ENCODE measurements at regions not wholly inside any gene's neighbourhood (a gene's known extent, or its start where the extent isn't known, plus 50 kb on each side); places are given as distances from the start of the nearest gene placed in this dataset.

DNA sequence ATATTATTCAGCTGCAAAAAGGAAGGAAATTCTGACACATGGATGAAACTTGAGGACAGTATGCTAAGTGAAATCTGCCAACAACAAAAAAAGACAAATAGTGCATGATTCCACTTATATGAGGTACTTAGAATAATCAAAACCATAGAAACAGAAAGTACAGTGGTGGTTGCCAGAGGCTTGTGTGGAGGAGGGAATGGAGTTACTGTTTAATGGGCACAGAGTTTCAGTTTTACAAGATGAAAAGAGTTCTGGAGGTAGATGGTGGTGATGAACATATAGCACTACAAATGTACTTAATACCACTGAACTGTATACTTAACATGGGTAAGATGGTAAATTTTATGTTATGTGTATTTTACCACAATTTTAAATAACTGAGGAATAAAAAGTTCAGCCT, 212.0 kb upstream of the KLF3 start:
- H3K4me2 ChIP-seq (ENCODE audit: low read depth, low read length), result no peak overlapping the region
- POLR2A ChIA-PET, result no interaction called here
- TF ChIP-seq ZNF563 (CRISPR knock-in tag; IDR thresholded peaks at IDR 0.05) (no peak), ZNF251 (CRISPR knock-in tag; IDR thresholded peaks at IDR 0.05) (no peak), HDAC2 (CRISPR knock-in tag; IDR thresholded peaks at IDR 0.05) (no peak), PHF5A (CRISPR knock-in tag; IDR thresholded peaks at IDR 0.05; ENCODE audit: low read depth, unreplicated experiment) (no peak), HDAC1 (CRISPR knock-in tag; IDR thresholded peaks at IDR 0.05) (no peak), ZFY (CRISPR knock-in tag; IDR thresholded peaks at IDR 0.05) (no peak)
- TF ChIP-seq, protein P1, sequence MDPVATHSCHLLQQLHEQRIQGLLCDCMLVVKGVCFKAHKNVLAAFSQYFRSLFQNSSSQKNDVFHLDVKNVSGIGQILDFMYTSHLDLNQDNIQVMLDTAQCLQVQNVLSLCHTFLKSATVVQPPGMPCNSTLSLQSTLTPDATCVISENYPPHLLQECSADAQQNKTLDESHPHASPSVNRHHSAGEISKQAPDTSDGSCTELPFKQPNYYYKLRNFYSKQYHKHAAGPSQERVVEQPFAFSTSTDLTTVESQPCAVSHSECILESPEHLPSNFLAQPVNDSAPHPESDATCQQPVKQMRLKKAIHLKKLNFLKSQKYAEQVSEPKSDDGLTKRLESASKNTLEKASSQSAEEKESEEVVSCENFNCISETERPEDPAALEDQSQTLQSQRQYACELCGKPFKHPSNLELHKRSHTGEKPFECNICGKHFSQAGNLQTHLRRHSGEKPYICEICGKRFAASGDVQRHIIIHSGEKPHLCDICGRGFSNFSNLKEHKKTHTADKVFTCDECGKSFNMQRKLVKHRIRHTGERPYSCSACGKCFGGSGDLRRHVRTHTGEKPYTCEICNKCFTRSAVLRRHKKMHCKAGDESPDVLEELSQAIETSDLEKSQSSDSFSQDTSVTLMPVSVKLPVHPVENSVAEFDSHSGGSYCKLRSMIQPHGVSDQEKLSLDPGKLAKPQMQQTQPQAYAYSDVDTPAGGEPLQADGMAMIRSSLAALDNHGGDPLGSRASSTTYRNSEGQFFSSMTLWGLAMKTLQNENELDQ (CRISPR knock-in tag; IDR thresholded peaks at IDR 0.05; ENCODE audit: borderline replicate concordance), result no peak
- TF ChIP-seq, protein P2, sequence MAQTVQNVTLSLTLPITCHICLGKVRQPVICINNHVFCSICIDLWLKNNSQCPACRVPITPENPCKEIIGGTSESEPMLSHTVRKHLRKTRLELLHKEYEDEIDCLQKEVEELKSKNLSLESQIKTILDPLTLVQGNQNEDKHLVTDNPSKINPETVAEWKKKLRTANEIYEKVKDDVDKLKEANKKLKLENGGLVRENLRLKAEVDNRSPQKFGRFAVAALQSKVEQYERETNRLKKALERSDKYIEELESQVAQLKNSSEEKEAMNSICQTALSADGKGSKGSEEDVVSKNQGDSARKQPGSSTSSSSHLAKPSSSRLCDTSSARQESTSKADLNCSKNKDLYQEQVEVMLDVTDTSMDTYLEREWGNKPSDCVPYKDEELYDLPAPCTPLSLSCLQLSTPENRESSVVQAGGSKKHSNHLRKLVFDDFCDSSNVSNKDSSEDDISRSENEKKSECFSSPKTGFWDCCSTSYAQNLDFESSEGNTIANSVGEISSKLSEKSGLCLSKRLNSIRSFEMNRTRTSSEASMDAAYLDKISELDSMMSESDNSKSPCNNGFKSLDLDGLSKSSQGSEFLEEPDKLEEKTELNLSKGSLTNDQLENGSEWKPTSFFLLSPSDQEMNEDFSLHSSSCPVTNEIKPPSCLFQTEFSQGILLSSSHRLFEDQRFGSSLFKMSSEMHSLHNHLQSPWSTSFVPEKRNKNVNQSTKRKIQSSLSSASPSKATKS (CRISPR knock-in tag; IDR thresholded peaks at IDR 0.05), result no peak
- TF ChIP-seq, protein P3, sequence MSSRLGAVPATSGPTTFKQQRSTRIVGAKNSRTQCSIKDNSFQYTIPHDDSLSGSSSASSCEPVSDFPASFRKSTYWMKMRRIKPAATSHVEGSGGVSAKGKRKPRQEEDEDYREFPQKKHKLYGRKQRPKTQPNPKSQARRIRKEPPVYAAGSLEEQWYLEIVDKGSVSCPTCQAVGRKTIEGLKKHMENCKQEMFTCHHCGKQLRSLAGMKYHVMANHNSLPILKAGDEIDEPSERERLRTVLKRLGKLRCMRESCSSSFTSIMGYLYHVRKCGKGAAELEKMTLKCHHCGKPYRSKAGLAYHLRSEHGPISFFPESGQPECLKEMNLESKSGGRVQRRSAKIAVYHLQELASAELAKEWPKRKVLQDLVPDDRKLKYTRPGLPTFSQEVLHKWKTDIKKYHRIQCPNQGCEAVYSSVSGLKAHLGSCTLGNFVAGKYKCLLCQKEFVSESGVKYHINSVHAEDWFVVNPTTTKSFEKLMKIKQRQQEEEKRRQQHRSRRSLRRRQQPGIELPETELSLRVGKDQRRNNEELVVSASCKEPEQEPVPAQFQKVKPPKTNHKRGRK (CRISPR knock-in tag; IDR thresholded peaks at IDR 0.05), result no peak
- TF ChIP-seq, protein P4, sequence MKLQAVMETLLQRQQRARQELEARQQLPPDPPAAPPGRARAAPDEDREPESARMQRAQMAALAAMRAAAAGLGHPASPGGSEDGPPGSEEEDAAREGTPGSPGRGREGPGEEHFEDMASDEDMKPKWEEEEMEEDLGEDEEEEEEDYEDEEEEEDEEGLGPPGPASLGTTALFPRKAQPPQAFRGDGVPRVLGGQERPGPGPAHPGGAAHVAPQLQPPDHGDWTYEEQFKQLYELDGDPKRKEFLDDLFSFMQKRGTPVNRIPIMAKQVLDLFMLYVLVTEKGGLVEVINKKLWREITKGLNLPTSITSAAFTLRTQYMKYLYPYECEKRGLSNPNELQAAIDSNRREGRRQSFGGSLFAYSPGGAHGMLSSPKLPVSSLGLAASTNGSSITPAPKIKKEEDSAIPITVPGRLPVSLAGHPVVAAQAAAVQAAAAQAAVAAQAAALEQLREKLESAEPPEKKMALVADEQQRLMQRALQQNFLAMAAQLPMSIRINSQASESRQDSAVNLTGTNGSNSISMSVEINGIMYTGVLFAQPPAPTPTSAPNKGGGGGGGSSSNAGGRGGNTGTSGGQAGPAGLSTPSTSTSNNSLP (IDR thresholded peaks at IDR 0.05; ENCODE audit: low read depth, low read length), result no peak
- TF ChIP-seq, protein P5, sequence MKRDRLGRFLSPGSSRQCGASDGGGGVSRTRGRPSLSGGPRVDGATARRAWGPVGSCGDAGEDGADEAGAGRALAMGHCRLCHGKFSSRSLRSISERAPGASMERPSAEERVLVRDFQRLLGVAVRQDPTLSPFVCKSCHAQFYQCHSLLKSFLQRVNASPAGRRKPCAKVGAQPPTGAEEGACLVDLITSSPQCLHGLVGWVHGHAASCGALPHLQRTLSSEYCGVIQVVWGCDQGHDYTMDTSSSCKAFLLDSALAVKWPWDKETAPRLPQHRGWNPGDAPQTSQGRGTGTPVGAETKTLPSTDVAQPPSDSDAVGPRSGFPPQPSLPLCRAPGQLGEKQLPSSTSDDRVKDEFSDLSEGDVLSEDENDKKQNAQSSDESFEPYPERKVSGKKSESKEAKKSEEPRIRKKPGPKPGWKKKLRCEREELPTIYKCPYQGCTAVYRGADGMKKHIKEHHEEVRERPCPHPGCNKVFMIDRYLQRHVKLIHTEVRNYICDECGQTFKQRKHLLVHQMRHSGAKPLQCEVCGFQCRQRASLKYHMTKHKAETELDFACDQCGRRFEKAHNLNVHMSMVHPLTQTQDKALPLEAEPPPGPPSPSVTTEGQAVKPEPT (CRISPR knock-in tag; IDR thresholded peaks at IDR 0.05; ENCODE audit: low read depth), result no peak
- TF ChIP-seq, protein P6, sequence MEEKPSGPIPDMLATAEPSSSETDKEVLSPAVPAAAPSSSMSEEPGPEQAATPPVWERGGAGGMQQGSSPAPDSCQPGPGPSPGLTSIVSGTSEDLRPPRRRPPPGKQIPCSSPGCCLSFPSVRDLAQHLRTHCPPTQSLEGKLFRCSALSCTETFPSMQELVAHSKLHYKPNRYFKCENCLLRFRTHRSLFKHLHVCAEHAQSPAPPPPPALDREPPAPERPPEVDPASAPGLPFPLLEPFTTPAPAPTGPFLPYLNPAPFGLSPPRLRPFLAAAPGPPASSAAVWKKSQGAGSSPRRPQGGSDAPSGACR (CRISPR knock-in tag; IDR thresholded peaks at IDR 0.05), result no peak
- TF ChIP-seq, protein P7, sequence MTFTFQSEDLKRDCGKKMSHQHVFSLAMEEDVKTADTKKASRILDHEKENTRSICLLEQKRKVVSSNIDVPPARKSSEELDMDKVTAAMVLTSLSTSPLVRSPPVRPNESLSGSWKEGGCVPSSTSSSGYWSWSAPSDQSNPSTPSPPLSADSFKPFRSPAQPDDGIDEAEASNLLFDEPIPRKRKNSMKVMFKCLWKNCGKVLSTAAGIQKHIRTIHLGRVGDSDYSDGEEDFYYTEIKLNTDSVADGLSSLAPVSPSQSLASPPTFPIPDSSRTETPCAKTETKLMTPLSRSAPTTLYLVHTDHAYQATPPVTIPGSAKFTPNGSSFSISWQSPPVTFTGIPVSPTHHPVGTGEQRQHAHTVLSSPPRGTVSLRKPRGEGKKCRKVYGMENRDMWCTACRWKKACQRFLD (CRISPR knock-in tag; IDR thresholded peaks at IDR 0.05; ENCODE audit: borderline replicate concordance), result no peak

More for the DNA sequence above, 212.0 kb upstream of the KLF3 start:
- no peaks in the 10 kb centered on the region; the same call in 1 of the 2 replicates for H3K9me3 ChIP-seq (ENCODE audit: low read length)
- H3K79me2 ChIP-seq (ENCODE audit: insufficient read depth, low read length), result no peaks in the 10 kb centered on the region
- in situ Hi-C loops (cut with HindIII; ENCODE audit: extremely low pct_ligation_motif_present, low pct_unique_long_range_greater_than_20kb) (no loop called here), intact Hi-C loops (cut with micrococcal nuclease; ENCODE audit: unreplicated experiment) (no loop called here)
- no peak overlapping the region for H3K9ac ChIP-seq (ENCODE audit: insufficient read depth, low read depth, low read length)
- H3K4me3 ChIP-seq (replicated peaks in 1 of 3; ENCODE audit: insufficient read depth in 1 of 3, low read depth in 2 of 3, low read length in 3 of 3), result no peak overlapping the region
- H3K4me1 ChIP-seq (ENCODE audit: insufficient read depth, low read length), result peaks cover 50% of the 10 kb centered on the region
- H3K36me3 ChIP-seq (replicated peaks in 1 of 2; ENCODE audit: control insufficient read depth in 1 of 2, insufficient read depth in 2 of 2, low read length in 2 of 2), result no peaks in the 10 kb centered on the region
- no peak overlapping the region for H3K27ac ChIP-seq (ENCODE audit: extremely low read length, insufficient read depth, low read length)
- no TSS peak for BruUV-seq (replicated peaks)
- DNase-seq (ENCODE audit: low spot score), result no peak
- H2AFZ ChIP-seq (ENCODE audit: low read length), result no peak overlapping the region
- FAIRE-seq, result no peak
- no peaks in the 10 kb centered on the region for H4K20me1 ChIP-seq (ENCODE audit: insufficient read depth, low read length)
- ATAC-seq, result no peak
- CTCF ChIA-PET (ENCODE audit: low intra/inter-chr PET ratio, low total read pairs), result no interaction called here
- no peaks in the 10 kb centered on the region for H3K27me3 ChIP-seq (ENCODE audit: control insufficient read depth in 1 of 2, insufficient read depth in 2 of 2, low read length in 2 of 2)
